ENCODE measurements at regions not wholly inside any gene's neighbourhood (a gene's known extent, or its start where the extent isn't known, plus 50 kb on each side); places are given as distances from the start of the nearest gene placed in this dataset.

DNA sequence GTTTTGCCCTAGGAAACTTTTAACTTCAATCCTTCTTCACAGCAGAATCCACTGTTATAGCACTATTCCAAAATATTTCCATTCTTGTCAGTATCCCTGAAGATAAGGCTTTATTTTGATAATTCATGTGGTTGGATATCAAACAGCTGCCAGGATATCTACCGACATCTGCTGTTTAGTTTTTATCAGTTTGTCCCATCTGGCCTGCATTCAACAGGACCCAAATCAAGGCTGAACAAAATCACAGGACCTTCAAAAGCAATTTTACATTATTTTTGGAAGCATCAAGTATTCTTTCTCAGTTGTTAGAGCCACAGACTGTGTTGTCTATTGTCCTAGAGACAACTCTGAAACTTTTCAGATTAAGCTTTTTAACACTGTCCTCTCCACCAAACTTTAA is 429.0 kb upstream of the PIK3C3 start:
- H3K9me3 ChIP-seq: no peaks in the 10 kb centered on the region
- no peaks in the 10 kb centered on the region for H3K27me3 Mint-ChIP-seq

DNA sequence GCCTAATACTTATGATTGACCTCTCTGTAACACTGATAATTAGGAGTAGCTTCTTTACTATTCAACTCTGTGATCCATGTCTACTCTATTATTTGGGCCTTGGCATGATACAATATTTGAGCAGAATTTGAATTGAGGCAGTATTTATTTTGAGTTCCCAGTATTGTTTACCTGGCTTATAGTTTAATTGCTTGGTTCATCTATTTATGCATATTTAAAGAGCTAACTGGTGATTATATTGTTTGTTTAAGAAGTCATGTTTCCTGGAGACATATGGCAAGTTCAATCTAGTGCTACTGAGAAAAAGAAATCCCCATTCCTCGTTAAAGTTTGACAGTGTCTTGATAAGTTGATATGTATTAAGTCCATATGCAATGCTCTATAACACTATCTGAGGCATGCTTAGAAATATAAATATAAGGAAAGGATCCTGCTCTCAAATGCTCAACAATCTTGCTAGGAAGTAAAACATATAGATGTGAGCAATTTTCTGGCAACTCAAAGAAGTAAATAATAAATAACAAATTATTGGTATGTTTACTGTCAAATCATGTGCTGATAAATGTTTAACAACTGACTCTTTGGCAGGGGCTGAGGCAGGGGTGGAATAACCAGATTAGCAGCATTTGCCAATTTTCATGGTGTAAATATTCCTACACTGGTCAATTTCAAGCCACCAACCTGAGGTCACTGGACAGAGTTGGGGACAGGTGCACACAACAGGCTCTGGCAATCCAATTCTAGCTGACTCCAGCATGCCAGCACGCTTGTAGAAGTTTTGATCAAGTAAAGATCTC is 430.2 kb upstream of the PIK3C3 start:
- H3K4me3 ChIP-seq (ENCODE audit: control insufficient read depth in 1 of 2, extremely low read depth in 1 of 2, low read length in 1 of 2): no peak overlapping the region
- H3K27ac Mint-ChIP-seq: no peak overlapping the region
- no peaks in the 10 kb centered on the region for H3K4me1 ChIP-seq (ENCODE audit: control insufficient read depth in 1 of 2, extremely low read depth in 1 of 2, insufficient read depth in 2 of 2, low read length in 2 of 2)
- no peaks in the 10 kb centered on the region for H3K36me3 ChIP-seq (ENCODE audit: control insufficient read depth in 2 of 2, extremely low read depth in 1 of 2, insufficient read depth in 1 of 2, low read length in 1 of 2)
- no peak overlapping the region for H3K27ac ChIP-seq (ENCODE audit: low read length)
- no peaks in the 10 kb centered on the region for H3K27me3 ChIP-seq (replicated peaks in 1 of 2; ENCODE audit: control insufficient read depth in 2 of 2, extremely low read depth in 1 of 2, insufficient read depth in 2 of 2, low read length in 1 of 2)
- no peak overlapping the region for H3K4me3 Mint-ChIP-seq
- no peaks in the 10 kb centered on the region for H3K4me1 Mint-ChIP-seq
- no peaks in the 10 kb centered on the region for H3K9me3 ChIP-seq
- ChIA-PET CTCF (no interaction called here), POLR2A (no interaction called here)
- no peak for ATAC-seq (replicated peaks in 1 of 4)
- no peaks in the 10 kb centered on the region for H3K27me3 Mint-ChIP-seq
- H3K36me3 Mint-ChIP-seq: no peaks in the 10 kb centered on the region
- WGBS (ENCODE audit: insufficient coverage): 50% methylated on average over 1 of the region's 2 CpGs
- DNase-seq: no peak
- peaks cover 9 to 17% (median 13%) of the 10 kb centered on the region in 3 donors for H3K9me3 Mint-ChIP-seq

More for the DNA sequence above, 429.0 kb upstream of the PIK3C3 start:
- ATAC-seq (replicated peaks in 1 of 4): no peak
- Mint-ChIP-seq H3K27ac (no peak overlapping the region), H3K4me1 (no peaks in the 10 kb centered on the region), H3K9me3 (peaks cover 14 to 15% (median 15%) of the 10 kb centered on the region in 3 donors), H3K4me3 (no peak overlapping the region), H3K36me3 (no peaks in the 10 kb centered on the region)
- no peaks in the 10 kb centered on the region for H3K27me3 ChIP-seq (replicated peaks in 1 of 2; ENCODE audit: control insufficient read depth in 2 of 2, extremely low read depth in 1 of 2, insufficient read depth in 2 of 2, low read length in 1 of 2)
- CTCF ChIA-PET: no interaction called here
- H3K4me1 ChIP-seq (ENCODE audit: control insufficient read depth in 1 of 2, extremely low read depth in 1 of 2, insufficient read depth in 2 of 2, low read length in 2 of 2): no peaks in the 10 kb centered on the region
- H3K4me3 ChIP-seq (ENCODE audit: control insufficient read depth in 1 of 2, extremely low read depth in 1 of 2, low read length in 1 of 2): no peak overlapping the region
- no peak overlapping the region for H3K27ac ChIP-seq (ENCODE audit: low read length)
- WGBS (ENCODE audit: insufficient coverage): no CpG with 5 or more reads among the region's 1 CpG
- DNase-seq: no peak
- H3K36me3 ChIP-seq (ENCODE audit: control insufficient read depth in 2 of 2, extremely low read depth in 1 of 2, insufficient read depth in 1 of 2, low read length in 1 of 2): no peaks in the 10 kb centered on the region
- POLR2A ChIA-PET: no interaction called here

DNA sequence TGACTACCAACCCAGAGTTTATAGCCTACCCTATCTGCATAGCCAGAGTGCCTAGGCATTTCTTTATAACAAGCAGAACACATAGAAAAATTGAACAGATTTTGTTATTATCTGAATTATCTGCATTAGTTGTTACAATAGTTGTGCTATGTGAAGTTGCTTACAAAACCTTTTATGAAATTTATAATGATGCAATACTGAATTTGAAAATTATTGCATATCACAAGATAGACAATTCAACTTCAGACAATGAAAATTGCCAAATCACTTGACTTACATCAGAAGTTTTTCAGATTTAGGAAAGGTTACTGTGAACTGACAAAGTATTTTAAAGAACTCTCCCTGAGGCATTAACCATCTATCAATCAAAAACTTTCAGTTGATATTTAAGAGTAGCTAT is 437.9 kb upstream of the PIK3C3 start:
- ATAC-seq (replicated peaks in 1 of 4): no peak
- POLR2A ChIA-PET: no interaction called here
- Histone ChIP-seq H3K27me3 (replicated peaks in 1 of 2; ENCODE audit: control insufficient read depth in 2 of 2, extremely low read depth in 1 of 2, insufficient read depth in 2 of 2, low read length in 1 of 2) (no peaks in the 10 kb centered on the region), H3K36me3 (ENCODE audit: control insufficient read depth in 2 of 2, extremely low read depth in 1 of 2, insufficient read depth in 1 of 2, low read length in 1 of 2) (no peaks in the 10 kb centered on the region), H3K4me1 (ENCODE audit: control insufficient read depth in 1 of 2, extremely low read depth in 1 of 2, insufficient read depth in 2 of 2, low read length in 2 of 2) (no peaks in the 10 kb centered on the region), H3K9me3 (no peaks in the 10 kb centered on the region), H3K4me3 (ENCODE audit: control insufficient read depth in 1 of 2, extremely low read depth in 1 of 2, low read length in 1 of 2) (no peak overlapping the region), H3K27ac (ENCODE audit: low read length) (no peak overlapping the region)
- no peaks in the 10 kb centered on the region for H3K27me3 Mint-ChIP-seq
- no peaks in the 10 kb centered on the region for H3K4me1 Mint-ChIP-seq
- no peak for DNase-seq
- H3K36me3 Mint-ChIP-seq: no peaks in the 10 kb centered on the region
- H3K9me3 Mint-ChIP-seq: peaks cover 0 to 16% (median 9%) of the 10 kb centered on the region in 3 donors
- no peak overlapping the region for H3K27ac Mint-ChIP-seq
- H3K4me3 Mint-ChIP-seq: no peak overlapping the region
- CTCF ChIA-PET: no interaction called here

DNA sequence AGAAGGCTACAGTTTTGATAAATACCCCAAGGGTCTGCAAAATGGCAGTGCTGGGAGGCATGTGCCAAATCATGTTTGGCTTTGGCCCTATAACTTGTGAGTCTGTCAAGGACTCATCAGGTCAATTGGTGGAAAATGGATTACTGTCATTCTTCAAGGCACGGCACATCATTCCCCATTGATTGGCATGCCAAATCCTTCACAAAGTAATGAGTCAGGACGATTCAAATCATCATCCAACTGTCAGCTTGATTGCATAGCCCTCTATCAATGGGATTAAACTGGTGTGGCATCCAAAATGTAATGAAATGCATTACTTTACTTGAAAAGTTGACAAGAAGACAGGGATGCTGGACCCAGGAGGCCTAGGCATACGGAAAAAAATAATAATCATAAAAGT is 441.6 kb upstream of the PIK3C3 start:
- Mint-ChIP-seq H3K27ac (no peak overlapping the region), H3K4me3 (no peak overlapping the region), H3K36me3 (no peaks in the 10 kb centered on the region), H3K4me1 (no peaks in the 10 kb centered on the region), H3K9me3 (peaks cover 3 to 5% (median 4%) of the 10 kb centered on the region in 3 donors), H3K27me3 (no peaks in the 10 kb centered on the region)
- Histone ChIP-seq H3K36me3 (ENCODE audit: control insufficient read depth in 2 of 2, extremely low read depth in 1 of 2, insufficient read depth in 1 of 2, low read length in 1 of 2) (no peaks in the 10 kb centered on the region), H3K4me1 (ENCODE audit: control insufficient read depth in 1 of 2, extremely low read depth in 1 of 2, insufficient read depth in 2 of 2, low read length in 2 of 2) (no peaks in the 10 kb centered on the region), H3K27ac (ENCODE audit: low read length) (no peak overlapping the region), H3K4me3 (ENCODE audit: control insufficient read depth in 1 of 2, extremely low read depth in 1 of 2, low read length in 1 of 2) (no peak overlapping the region), H3K27me3 (replicated peaks in 1 of 2; ENCODE audit: control insufficient read depth in 2 of 2, extremely low read depth in 1 of 2, insufficient read depth in 2 of 2, low read length in 1 of 2) (no peaks in the 10 kb centered on the region), H3K9me3 (no peaks in the 10 kb centered on the region)
- DNase-seq (no peak), ATAC-seq (replicated peaks in 1 of 4) (no peak)
- ChIA-PET CTCF (no interaction called here), POLR2A (no interaction called here)
- 100% methylated on average over 1 of the region's 3 CpGs for WGBS (ENCODE audit: insufficient coverage)

DNA sequence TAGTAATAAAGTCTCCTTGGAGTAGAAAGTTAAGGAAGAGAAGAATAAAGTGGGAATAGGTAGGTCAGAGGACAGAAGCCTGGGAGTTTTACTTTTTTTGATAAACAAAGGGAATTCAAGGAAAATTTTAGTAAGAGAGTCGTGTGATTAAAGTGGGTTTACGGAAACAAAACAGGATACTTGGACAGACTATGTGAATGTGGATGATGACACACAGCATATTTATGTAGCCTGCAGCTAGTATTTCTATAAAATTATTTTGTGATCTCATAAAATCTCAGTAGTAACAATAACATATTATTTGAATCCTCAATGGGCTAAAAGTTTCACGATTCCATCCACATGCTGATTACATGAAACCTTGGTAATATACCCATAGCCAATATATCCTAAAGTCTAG is 450.7 kb upstream of the PIK3C3 start:
- ATAC-seq (replicated peaks in 1 of 4) (no peak), DNase-seq (no peak)
- no peak overlapping the region for H3K4me3 ChIP-seq (ENCODE audit: control insufficient read depth in 1 of 2, extremely low read depth in 1 of 2, low read length in 1 of 2)
- no peaks in the 10 kb centered on the region for H3K9me3 ChIP-seq
- ChIA-PET CTCF (no interaction called here), POLR2A (no interaction called here)
- H3K36me3 ChIP-seq (ENCODE audit: control insufficient read depth in 2 of 2, extremely low read depth in 1 of 2, insufficient read depth in 1 of 2, low read length in 1 of 2): no peaks in the 10 kb centered on the region
- WGBS (ENCODE audit: insufficient coverage): 100% methylated on average over 1 of the region's 3 CpGs
- Mint-ChIP-seq H3K27ac (no peak overlapping the region), H3K4me1 (no peaks in the 10 kb centered on the region), H3K36me3 (no peaks in the 10 kb centered on the region), H3K9me3 (peaks cover 0 to 7% (median 0%) of the 10 kb centered on the region in 3 donors), H3K27me3 (no peaks in the 10 kb centered on the region), H3K4me3 (no peak overlapping the region)
- no peaks in the 10 kb centered on the region for H3K4me1 ChIP-seq (ENCODE audit: control insufficient read depth in 1 of 2, extremely low read depth in 1 of 2, insufficient read depth in 2 of 2, low read length in 2 of 2)
- H3K27me3 ChIP-seq (replicated peaks in 1 of 2; ENCODE audit: control insufficient read depth in 2 of 2, extremely low read depth in 1 of 2, insufficient read depth in 2 of 2, low read length in 1 of 2): no peaks in the 10 kb centered on the region
- H3K27ac ChIP-seq (ENCODE audit: low read length): no peak overlapping the region

DNA sequence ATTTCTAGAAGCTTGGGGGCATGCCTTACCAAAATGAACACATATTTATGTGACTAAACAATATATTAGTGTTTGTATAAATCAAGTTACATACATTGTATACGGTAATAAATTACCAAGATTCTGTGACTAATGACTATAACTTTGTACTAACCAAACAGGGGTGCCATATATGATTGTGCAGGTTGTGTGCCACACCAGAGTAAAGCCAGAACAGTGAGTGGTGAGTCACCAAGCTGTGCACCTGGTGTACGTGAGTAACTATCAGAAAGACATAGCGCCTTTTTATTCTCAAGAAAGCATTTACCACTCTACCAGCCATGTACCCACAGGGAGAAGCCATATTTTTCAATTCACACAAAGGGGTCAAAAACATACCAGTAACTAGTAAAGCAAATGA is 453.2 kb upstream of the PIK3C3 start:
- CTCF ChIA-PET: no interaction called here
- POLR2A ChIA-PET: interaction anchor here in 1 of 2 donors (0.7 kb wide), 1 partner anchor 1523 kb away, joined by 3 read pairs; no protein-coding TSS in a partner anchor
- Histone ChIP-seq H3K4me3 (ENCODE audit: control insufficient read depth in 1 of 2, extremely low read depth in 1 of 2, low read length in 1 of 2) (no peak overlapping the region), H3K27ac (ENCODE audit: low read length) (no peak overlapping the region), H3K9me3 (no peaks in the 10 kb centered on the region), H3K36me3 (ENCODE audit: control insufficient read depth in 2 of 2, extremely low read depth in 1 of 2, insufficient read depth in 1 of 2, low read length in 1 of 2) (no peaks in the 10 kb centered on the region), H3K27me3 (replicated peaks in 1 of 2; ENCODE audit: control insufficient read depth in 2 of 2, extremely low read depth in 1 of 2, insufficient read depth in 2 of 2, low read length in 1 of 2) (no peaks in the 10 kb centered on the region), H3K4me1 (ENCODE audit: control insufficient read depth in 1 of 2, extremely low read depth in 1 of 2, insufficient read depth in 2 of 2, low read length in 2 of 2) (no peaks in the 10 kb centered on the region)
- H3K27ac Mint-ChIP-seq: no peak overlapping the region
- H3K4me3 Mint-ChIP-seq: no peak overlapping the region
- ATAC-seq (replicated peaks in 1 of 4) (no peak), DNase-seq (no peak)
- H3K4me1 Mint-ChIP-seq: no peaks in the 10 kb centered on the region
- H3K27me3 Mint-ChIP-seq: no peaks in the 10 kb centered on the region
- WGBS (ENCODE audit: insufficient coverage): 20% methylated on average over 1 of the region's 3 CpGs
- H3K36me3 Mint-ChIP-seq: no peaks in the 10 kb centered on the region
- peaks cover 0 to 9% (median under 1%) of the 10 kb centered on the region in 3 donors for H3K9me3 Mint-ChIP-seq

DNA sequence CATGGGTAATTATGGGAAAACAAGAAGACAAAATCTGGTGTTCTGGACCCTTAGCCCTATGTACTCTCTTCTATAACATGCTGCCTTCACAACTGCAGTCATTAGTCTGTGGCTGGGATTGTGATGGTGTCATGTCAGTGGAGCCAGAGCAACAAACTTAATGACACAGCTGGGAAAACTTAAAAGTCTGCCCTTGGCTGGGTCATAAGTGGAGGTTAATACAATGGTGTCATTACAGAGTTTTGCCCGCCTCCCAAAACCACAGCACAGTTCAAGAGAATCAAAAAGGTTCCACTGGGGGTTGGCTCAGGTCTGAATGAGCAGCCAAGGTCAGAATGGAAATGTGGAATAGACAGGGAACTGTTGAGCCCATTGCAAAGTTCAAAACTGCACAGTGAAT is 455.7 kb upstream of the PIK3C3 start:
- ChIA-PET POLR2A (no interaction called here), CTCF (no interaction called here)
- Histone ChIP-seq H3K9me3 (no peaks in the 10 kb centered on the region), H3K4me1 (ENCODE audit: control insufficient read depth in 1 of 2, extremely low read depth in 1 of 2, insufficient read depth in 2 of 2, low read length in 2 of 2) (no peaks in the 10 kb centered on the region), H3K36me3 (ENCODE audit: control insufficient read depth in 2 of 2, extremely low read depth in 1 of 2, insufficient read depth in 1 of 2, low read length in 1 of 2) (no peaks in the 10 kb centered on the region), H3K27ac (ENCODE audit: low read length) (no peak overlapping the region), H3K4me3 (ENCODE audit: control insufficient read depth in 1 of 2, extremely low read depth in 1 of 2, low read length in 1 of 2) (no peak overlapping the region), H3K27me3 (replicated peaks in 1 of 2; ENCODE audit: control insufficient read depth in 2 of 2, extremely low read depth in 1 of 2, insufficient read depth in 2 of 2, low read length in 1 of 2) (no peaks in the 10 kb centered on the region)
- WGBS (ENCODE audit: insufficient coverage): no CpG with 5 or more reads among the region's 1 CpG
- Mint-ChIP-seq H3K9me3 (peaks cover 4 to 19% (median 6%) of the 10 kb centered on the region in 3 donors), H3K4me3 (no peak overlapping the region), H3K36me3 (no peaks in the 10 kb centered on the region), H3K27ac (no peak overlapping the region), H3K27me3 (no peaks in the 10 kb centered on the region), H3K4me1 (no peaks in the 10 kb centered on the region)
- ATAC-seq (replicated peaks in 1 of 4): no peak
- no peak for DNase-seq

Data from T-cell (primary cell).